ENCODE measurements at regions not wholly inside any gene's neighbourhood (a gene's known extent, or its start where the extent isn't known, plus 50 kb on each side); places are given as distances from the start of the nearest gene placed in this dataset.

DNA sequence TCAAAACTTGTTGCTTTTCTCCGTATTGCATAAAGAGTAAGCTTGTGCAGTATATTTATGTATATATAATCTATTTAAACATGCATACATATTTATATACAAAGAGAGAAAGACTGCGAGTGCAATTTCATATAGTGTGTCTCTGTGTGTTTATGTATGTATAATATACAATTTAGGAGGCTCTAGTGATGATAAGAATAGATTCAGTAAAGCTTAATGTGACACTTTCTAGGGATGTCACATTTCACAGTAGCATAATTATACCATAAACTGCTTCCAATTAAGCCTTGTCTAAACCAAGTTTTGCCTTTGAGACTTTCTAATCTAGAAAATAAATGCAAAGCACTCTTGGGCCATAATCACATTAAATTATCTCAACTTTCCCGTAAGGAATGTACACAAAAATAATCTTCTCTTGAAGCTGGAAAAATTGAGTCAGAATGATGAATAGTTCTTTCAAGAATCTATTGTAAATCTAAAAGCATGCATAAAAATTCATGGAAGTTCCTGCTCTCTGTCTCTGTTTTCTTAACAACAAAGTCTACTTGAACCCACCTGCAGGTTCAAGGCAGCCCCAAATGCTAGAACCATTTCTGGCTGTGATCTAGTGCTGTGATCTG lies 114.1 kb upstream of the NPY2R start:
- TF ChIP-seq, protein P1, sequence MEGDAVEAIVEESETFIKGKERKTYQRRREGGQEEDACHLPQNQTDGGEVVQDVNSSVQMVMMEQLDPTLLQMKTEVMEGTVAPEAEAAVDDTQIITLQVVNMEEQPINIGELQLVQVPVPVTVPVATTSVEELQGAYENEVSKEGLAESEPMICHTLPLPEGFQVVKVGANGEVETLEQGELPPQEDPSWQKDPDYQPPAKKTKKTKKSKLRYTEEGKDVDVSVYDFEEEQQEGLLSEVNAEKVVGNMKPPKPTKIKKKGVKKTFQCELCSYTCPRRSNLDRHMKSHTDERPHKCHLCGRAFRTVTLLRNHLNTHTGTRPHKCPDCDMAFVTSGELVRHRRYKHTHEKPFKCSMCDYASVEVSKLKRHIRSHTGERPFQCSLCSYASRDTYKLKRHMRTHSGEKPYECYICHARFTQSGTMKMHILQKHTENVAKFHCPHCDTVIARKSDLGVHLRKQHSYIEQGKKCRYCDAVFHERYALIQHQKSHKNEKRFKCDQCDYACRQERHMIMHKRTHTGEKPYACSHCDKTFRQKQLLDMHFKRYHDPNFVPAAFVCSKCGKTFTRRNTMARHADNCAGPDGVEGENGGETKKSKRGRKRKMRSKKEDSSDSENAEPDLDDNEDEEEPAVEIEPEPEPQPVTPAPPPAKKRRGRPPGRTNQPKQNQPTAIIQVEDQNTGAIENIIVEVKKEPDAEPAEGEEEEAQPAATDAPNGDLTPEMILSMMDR (IDR thresholded peaks at IDR 0.05; ENCODE audit: insufficient read depth, missing control alignments), result no peak
- no peak for DNase-seq (ENCODE audit: insufficient read length, low spot score)
- no peak for FAIRE-seq

DNA sequence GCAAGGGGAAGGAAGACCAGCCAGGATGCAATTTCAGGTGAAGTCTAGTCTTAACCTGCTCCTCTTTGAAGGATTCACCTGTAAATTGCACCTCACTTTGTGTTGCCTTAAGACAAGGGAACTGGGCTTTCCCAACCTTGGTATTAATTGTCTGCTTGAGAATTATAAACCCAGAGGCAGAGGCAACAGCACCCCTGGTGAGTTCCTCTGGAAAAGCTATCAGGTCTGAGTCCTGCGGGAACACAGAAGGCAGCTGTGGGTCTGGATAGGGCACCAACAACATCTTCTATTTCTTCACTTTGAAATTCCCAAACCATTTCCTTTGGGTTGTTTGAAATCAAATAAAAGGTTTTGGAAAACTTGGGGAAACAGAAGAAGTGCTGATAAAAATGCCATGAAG lies 109.2 kb upstream of the NPY2R start:
- DNase-seq (ENCODE audit: insufficient read length, low spot score) (no peak), FAIRE-seq (no peak)
- TF ChIP-seq, protein P1 (IDR thresholded peaks at IDR 0.05; ENCODE audit: insufficient read depth, missing control alignments), result no peak

DNA sequence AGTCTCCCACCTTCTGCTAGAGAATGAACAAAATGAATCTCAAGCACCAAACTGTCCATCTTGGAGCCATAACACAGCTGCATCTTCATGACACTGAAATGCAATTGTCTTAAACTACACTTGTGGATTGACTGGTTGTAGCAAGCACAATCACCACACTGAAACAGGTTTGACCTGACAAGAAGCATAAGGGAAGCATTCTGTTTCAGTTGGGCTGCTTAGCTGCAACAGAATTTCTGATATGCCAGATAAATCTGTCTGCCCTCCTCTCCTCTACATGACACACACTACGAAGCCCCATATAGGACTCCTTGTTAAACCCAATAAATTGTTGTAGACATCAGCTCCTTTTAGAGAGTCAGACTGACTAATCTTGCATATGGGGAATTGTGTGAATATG lies 101.8 kb upstream of the NPY2R start:
- no peak for DNase-seq (ENCODE audit: insufficient read length, low spot score)
- no peak for FAIRE-seq
- TF ChIP-seq, protein P1 (IDR thresholded peaks at IDR 0.05; ENCODE audit: insufficient read depth, missing control alignments), result no peak

DNA sequence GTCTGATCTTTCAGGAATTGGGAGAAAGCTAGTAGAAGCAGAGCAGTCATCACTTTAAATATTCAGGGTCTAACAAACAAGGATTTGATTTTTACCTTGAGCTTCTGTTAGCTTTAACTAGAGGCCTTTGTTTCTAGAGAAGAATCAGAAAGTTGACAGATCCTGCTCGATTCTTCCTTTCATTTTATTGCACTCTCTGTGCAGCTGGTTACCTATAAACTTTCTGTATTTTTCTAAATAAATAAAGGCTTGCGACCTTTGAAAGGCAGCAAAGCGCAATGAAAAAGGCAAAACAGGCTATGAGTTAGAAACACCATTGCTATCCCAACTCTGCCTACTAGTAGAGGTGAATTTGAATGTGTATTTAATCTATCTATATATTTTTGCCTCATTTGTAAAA lies 101.4 kb upstream of the NPY2R start:
- FAIRE-seq, result no peak
- TF ChIP-seq, protein P1 (IDR thresholded peaks at IDR 0.05; ENCODE audit: insufficient read depth, missing control alignments), result no peak
- no peak for DNase-seq (ENCODE audit: insufficient read length, low spot score)

DNA sequence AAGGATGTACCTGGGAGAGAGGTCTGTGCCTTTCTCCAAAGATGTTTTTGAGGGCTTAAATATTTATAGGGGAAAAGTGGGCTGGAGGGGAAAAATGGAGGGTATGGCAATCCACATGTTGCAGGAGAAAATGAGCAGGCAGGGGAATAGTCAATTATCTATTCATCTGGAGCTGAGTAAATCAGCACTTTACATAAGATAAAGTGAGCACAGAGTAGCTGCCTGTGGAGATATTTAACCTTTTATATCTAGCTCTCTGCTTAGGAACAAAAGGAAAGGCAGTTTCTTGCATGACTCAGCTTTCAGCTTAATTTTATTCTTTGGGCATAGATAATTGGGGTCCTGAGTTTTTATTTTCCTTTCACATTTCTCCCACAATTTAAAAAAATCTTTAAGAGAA lies 93.6 kb upstream of the NPY2R start:
- TF ChIP-seq, protein P1 (IDR thresholded peaks at IDR 0.05; ENCODE audit: insufficient read depth, missing control alignments), result no peak
- DNase-seq (ENCODE audit: insufficient read length, low spot score) (no peak), FAIRE-seq (no peak)

DNA sequence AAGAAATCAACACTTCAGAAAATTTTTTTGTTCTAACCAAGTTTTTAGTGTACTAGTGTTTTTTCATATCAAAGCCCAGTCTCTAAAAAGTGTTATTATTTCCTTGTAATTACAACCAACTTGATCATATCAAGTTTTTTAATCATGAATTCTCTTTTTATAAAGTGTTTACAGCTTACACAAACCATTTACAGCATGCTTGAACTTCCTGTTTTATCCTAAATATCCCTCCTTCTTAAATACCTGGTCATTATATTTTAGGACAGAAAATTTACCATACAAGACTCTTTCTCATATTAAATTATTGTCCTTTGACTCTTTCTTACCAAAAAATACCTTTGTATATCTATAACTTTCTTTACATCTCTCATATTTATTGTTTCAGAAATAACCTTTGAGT lies 89.4 kb upstream of the NPY2R start:
- no peak for DNase-seq (ENCODE audit: insufficient read length, low spot score)
- FAIRE-seq, result no peak

DNA sequence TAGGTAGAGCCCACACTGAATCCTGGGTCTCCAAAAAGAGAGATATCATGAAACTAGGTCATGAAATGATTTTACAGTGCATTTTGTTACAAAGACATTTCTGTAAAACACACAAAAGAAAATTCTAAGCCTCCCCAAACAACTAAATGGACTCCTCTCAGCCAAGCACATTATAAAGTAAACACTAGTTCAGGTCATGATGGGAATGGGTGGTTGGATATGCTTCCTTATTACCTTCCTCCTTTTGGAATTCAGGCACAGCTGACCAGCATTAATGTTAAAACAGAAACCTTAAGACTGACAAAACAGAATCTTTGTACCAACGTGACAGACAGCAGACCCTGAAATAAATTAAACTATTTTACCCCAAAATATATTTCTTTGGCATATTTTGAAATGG lies 87.9 kb upstream of the NPY2R start:
- FAIRE-seq, result no peak
- TF ChIP-seq, protein P1 (IDR thresholded peaks at IDR 0.05; ENCODE audit: insufficient read depth, missing control alignments), result no peak
- DNase-seq (ENCODE audit: insufficient read length, low spot score), result no peak

More for the DNA sequence above, 89.4 kb upstream of the NPY2R start:
- TF ChIP-seq, protein P1 (IDR thresholded peaks at IDR 0.05; ENCODE audit: insufficient read depth, missing control alignments), result no peak
